HepG2 (cell line): ENCODE measurements at regions not wholly inside any gene's neighbourhood (a gene's known extent, or its start where the extent isn't known, plus 50 kb on each side); places are given as distances from the start of the nearest gene placed in this dataset.

ENCODE experiments used
- ARNTL ChIP-seq: sonication (generic); formaldehyde crosslinking; IDR thresholded peaks from 2 replicates; pipeline ENCODE4 v1.4.0; 2020; ENCODE audit warnings: mild to moderate bottlenecking, missing genetic modification reagents
- CREB1 ChIP-seq, 2 experiments: fragments of 450-650 bp in 1 of 2; IDR thresholded peaks; 2 replicates each; pipeline ENCODE4 v1.6.1; 2016 to 2017; ENCODE audit warnings: control low read depth in 1 of 2, mild to moderate bottlenecking in 1 of 2, missing compliant biosample characterization in 1 of 2, missing genetic modification characterization in 1 of 2
- MED8 ChIP-seq: sonication (generic); formaldehyde crosslinking; IDR thresholded peaks from 2 replicates; pipeline ENCODE4 v1.8.1; 2023; ENCODE audit warnings: mild to moderate bottlenecking, missing genetic modification reagents; ENCODE audit not compliant: insufficient replicate concordance
- RBM22 ChIP-seq: fragments of 200-400 bp; formaldehyde crosslinking; optimal IDR thresholded peaks from 2 replicates; pipeline ENCODE3; 2017; ENCODE audit warnings: mild to moderate bottlenecking, low read length, moderate library complexity
- SALL2 ChIP-seq: sonication (generic); formaldehyde crosslinking; IDR thresholded peaks from 2 replicates; pipeline ENCODE4 v1.8.1; 2023; ENCODE audit warnings: mild to moderate bottlenecking, missing genetic modification reagents, inconsistent platforms
- TAF1 ChIP-seq: sonication (generic); formaldehyde crosslinking; IDR thresholded peaks from 2 replicates; pipeline ENCODE4 v1.4.0; 2020; ENCODE audit warnings: missing genetic modification reagents
- ZNF263 ChIP-seq: sonication (generic); formaldehyde crosslinking; IDR thresholded peaks from 2 replicates; pipeline ENCODE4 v1.4.0; 2020; ENCODE audit warnings: missing genetic modification reagents
- ZNF354B ChIP-seq: sonication (generic); formaldehyde crosslinking; IDR thresholded peaks from 2 replicates; pipeline ENCODE4 v1.8.0; 2022; ENCODE audit warnings: mild to moderate bottlenecking, missing genetic modification reagents

GRCh38 chr9:118987167-118987566 lies 382.1 kb downstream of the BRINP1 start:
- no peak for TF ChIP-seq ZNF263 (CRISPR knock-in tag)
- TF ChIP-seq MED8 (CRISPR knock-in tag): no peak
- TF ChIP-seq CREB1 (IDR thresholded peaks at IDR 0.05): no peak
- no peak for TF ChIP-seq CREB1 (CRISPR knock-in tag; IDR thresholded peaks at IDR 0.05)
- TF ChIP-seq TAF1 (CRISPR knock-in tag): no peak
- no peak for TF ChIP-seq RBM22
- TF ChIP-seq ZNF354B (CRISPR knock-in tag): no peak
- no peak for TF ChIP-seq ARNTL (CRISPR knock-in tag)
- TF ChIP-seq SALL2 (CRISPR knock-in tag): no peak
